GM19023 (cell line): ENCODE measurements at regions not wholly inside any gene's neighbourhood (a gene's known extent, or its start where the extent isn't known, plus 50 kb on each side); places are given as distances from the start of the nearest gene placed in this dataset.

Experiments
- ATAC-seq: cut with Tn5 transposase; IDR thresholded peaks from one replicate; pipeline ENCODE4 v1.9.1; 2021; ENCODE audit warnings: mild to moderate bottlenecking, moderate library complexity; ENCODE audit not compliant: unreplicated experiment

- no peak for ATAC-seq
Observed at GRCh38 chr2:128755695-128756364, 437.2 kb upstream of the HS6ST1 start.

- ATAC-seq = no peak
Observed at GRCh38 chr2:128756365-128756717, 437.7 kb upstream of the HS6ST1 start.

- ATAC-seq = no peak
Observed at GRCh38 chr2:128765811-128766210, 447.1 kb upstream of the HS6ST1 start.

- ATAC-seq = no peak
Observed at GRCh38 chr2:128768041-128768440, 449.4 kb upstream of the HS6ST1 start.

- no peak for ATAC-seq
Observed at GRCh38 chr2:128769457-128770142, 450.9 kb upstream of the HS6ST1 start.

GRCh38 chr2:128770143-128771085 is 451.7 kb upstream of the HS6ST1 start:
- ATAC-seq = no peak

GRCh38 chr2:128771401-128771800 is 452.7 kb upstream of the HS6ST1 start:
- no peak for ATAC-seq

- no peak for ATAC-seq
Observed at GRCh38 chr2:128772671-128773070, 454.0 kb upstream of the HS6ST1 start.

- no peak for ATAC-seq
Observed at GRCh38 chr2:128773641-128774319, 455.1 kb upstream of the HS6ST1 start.

GRCh38 chr2:128774320-128775216 is 455.9 kb upstream of the HS6ST1 start:
- no peak for ATAC-seq

- ATAC-seq = no peak
Observed at GRCh38 chr2:128775217-128775913, 456.7 kb upstream of the HS6ST1 start.

- ATAC-seq = no peak
Observed at GRCh38 chr2:128775914-128776285, 457.2 kb upstream of the HS6ST1 start.

GRCh38 chr2:128776461-128777195 is 458.0 kb upstream of the HS6ST1 start:
- ATAC-seq = no peak

- ATAC-seq = no peak
Observed at GRCh38 chr2:128777196-128778035, 458.7 kb upstream of the HS6ST1 start.

- ATAC-seq = no peak
Observed at GRCh38 chr2:128778843-128779242, 460.2 kb upstream of the HS6ST1 start.

- no peak for ATAC-seq
Observed at GRCh38 chr2:128779301-128780095, 460.8 kb upstream of the HS6ST1 start.

GRCh38 chr2:128780434-128781080 is 461.9 kb upstream of the HS6ST1 start:
- ATAC-seq = no peak
